Left renal pelvis (tissue), 4 donors: ENCODE measurements at regions not wholly inside any gene's neighbourhood (a gene's known extent, or its start where the extent isn't known, plus 50 kb on each side); places are given as distances from the start of the nearest gene placed in this dataset.

Experiments
- DNase-seq, 4 donors: peaks; one replicate each; pipeline ENCODE4 v3.0.0-alpha.2; 2013; ENCODE audit warnings: low read depth in 4 of 4, low spot score in 3 of 4

DNA sequence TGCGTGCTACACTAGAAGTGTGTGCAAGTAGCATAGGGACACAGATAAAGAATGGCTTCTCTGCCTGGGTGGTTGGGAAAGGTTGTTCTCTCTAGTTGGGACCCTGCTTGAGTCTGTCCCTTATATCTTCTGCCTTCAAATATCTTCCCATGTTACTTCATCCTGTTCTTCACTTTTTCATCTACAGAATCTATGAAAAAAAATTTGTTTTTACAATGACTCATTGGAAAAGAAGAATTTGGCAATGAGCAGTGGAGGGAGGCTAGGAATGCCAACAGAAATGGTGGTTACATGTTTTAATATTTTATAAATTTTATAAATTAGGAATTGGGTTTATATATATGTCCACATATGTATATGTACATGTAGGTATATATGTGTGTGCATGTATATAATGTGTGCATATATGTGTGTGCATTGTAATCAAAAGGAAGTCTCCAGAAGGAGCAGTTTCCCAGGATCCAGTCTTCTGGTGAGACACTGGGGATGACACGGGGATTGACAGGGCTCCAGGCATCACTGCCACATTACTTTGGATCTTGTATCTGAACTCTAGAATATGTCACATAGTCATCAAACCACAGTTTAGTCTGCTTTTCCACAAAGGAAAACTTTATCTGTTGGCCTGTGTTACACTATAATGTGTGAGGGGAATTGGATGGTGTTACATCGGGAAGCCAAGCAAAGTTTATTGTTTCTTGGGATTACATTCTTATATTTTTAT, 75.3 kb upstream of the RIPOR2 start:
- DNase-seq, result no peak

DNA sequence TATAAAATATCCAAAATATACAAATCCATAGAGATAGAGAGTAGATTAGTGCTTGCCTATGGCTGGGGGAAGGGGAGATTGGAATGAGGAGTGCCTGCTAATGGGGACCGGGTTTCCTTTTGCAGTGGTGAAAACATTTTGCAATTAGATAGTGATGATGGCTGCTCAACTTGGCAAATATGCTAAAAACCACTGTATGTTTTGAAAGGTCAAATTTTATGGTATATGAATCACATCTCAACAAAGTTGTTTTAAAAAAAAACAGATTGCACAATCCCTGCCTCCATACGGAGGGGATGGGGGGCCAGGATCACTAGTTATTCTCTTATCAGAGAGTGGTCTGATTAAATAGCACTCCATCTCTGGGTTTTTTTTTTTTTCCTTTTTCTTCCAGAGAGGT, 76.9 kb upstream of the RIPOR2 start:
- no peak for DNase-seq

DNA sequence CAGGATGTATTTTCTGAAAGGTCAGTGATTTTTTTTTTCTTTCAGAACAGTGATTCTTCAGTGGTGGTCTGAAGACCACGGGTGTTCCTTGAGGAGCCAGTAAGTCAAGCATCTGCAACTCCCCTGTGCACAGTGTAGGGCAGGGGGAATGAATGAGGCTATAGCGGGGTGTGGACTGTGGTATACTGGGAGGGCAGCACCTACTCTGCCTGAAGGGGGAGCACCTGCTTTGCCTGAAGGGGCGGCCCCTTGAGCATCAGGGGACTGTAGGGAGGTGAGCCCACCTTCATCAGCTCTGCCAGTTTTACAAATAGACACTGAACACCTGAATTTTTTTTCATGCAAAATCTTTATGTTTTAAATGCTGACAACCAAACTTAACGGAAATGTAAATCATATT, 77.5 kb upstream of the RIPOR2 start:
- DNase-seq, result no peak

DNA sequence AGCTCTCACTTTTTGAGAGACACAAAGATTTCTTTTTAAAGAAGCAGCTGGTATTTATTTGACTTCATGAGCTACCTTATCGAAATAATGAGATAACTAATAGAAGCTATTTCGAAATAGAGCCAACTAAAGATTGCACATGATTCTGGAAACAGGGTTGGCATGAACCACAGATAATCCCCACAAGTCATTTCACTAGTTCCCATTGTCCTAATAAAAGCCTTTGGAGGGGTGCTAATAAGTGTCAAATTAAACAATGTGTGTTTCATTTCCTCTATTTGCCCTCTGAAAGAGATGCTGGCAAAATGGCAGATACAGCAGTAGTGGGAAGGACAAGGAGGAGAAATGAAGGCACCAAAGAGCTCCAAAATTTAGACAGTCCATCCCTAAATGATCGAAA, 78.6 kb upstream of the RIPOR2 start:
- no peak for DNase-seq

DNA sequence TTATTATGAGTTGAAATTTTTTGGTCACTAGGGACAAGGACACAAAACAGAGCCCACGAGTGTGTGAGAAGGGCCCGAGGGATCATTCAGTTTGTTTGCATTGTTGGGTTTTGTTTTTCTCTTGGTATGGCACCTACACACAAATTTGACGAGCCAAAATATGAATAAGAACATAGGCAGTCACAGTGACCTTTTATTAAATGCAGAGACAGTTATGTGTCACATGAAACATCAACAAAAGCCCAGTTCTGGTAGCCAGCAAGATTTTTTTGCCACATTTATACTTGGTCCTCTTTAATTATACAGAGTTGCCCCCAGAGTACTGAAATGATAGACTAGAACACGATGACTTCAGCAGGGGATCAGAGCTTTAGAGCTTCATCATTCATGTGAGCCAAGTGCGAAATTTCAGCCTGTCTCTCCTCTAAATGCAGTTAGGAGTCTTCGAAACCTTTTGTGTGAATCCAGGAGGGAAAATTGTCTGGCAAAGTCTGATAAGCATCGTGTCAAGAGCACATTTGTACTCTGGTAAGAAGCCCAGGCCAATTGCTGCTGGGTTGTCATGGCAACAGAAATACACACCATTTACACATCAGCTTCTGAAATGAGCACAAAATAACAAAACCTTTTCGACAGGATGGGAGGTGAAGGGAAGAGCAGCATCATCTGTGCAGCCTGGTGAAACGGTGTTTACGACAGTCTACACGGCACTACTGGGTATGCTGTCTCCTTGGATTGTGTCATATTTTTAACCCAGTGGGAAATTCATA, 79.2 kb upstream of the RIPOR2 start:
- no peak for DNase-seq

DNA sequence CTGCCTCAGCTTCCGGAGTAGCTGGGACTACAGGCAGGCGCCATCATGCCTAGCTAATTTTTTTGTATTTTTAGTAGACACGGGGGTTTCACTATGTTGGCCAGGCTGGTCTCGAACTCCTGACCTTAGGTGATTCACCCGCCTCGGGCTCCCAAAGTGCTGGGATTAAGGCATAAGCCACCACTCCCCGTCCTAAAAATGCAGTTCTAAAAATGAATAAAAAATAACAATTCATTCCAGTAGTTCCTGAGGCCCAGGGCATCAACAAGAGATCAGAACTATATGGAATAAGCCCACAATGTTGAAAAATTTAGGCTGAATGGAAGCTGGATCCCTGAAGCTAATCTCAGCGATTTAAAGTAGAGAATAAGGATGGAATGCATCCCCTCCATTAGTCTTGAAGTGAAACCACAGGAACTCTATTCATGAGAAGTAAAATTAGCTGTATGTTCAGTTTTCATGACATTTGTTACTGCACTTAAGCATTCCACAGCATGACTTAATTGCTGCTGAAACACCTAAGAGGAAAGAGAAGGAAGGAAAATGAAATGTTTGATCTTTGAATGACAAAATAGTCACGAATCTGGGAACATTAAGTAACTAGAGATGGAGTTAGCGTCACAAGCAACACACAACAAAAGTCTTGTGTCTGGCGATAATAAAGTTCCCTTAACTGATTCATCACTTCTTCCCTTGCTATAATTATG, 80.4 kb upstream of the RIPOR2 start:
- DNase-seq, result no peak

DNA sequence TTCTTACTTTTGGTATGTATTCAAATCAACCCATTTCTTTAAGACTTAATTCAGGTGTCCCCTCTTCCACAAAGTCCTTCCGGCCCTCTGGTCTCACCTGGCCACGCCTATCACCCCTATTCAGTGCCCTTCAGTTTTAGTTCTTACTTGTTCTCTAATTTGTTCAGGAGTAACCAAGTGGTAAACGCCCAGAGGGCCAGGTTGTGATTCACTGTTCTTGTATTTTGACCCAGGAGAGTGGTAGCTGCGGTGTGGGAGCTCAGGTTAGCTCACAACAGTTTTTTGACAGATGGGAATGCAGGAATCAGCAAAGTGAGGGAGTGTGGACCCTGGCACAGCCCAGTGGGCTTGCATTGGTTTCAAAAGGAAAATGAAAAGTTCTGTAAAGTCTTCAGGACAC, 81.7 kb upstream of the RIPOR2 start:
- no peak for DNase-seq

DNA sequence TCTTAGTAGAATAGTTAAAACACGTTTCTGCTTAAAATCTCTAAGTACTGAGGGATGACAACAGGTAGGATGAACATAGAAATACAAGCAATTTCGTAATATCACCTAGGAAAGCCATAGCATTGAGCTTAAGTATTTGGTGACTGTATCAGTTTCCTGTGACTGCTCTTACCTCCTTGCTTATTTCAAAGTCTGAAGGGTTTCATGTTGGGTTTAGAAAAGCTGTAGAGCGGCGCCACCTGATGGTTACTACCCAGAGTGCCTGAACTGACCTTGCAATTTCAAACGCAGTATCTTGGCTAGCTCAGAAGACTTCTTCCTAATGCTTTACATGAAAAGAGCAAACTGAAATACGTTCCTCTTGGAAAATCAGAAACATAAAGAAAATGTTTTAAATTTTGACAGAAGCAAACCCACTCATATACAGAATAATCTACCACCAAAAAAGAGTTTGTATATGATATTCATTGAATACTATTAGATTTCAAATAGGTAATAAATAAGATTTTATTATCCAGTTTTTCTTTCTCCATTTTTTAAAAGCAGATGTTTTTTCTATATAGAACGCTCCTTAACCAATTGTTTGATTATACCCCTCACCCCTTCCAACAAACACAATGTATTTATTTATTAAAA, 82.3 kb upstream of the RIPOR2 start:
- DNase-seq, result no peak

DNA sequence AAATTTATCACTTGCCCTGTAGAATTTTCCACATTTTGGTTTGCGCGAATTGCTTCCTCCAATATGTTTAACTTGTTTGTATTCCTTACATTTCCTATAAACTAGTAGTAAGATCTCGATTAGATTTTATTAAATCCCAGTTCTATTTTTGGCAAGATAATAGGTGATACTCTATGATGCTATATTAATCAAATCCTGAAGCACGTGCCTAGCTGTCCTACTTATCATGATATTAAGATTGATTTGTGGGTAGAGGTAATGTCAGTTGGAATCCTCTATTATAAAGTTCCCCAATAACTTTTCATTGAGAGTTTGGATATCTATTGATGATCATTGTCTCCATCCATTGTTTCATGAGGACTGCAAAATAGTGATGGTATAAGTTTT, 82.8 kb upstream of the RIPOR2 start:
- DNase-seq, result no peak

DNA sequence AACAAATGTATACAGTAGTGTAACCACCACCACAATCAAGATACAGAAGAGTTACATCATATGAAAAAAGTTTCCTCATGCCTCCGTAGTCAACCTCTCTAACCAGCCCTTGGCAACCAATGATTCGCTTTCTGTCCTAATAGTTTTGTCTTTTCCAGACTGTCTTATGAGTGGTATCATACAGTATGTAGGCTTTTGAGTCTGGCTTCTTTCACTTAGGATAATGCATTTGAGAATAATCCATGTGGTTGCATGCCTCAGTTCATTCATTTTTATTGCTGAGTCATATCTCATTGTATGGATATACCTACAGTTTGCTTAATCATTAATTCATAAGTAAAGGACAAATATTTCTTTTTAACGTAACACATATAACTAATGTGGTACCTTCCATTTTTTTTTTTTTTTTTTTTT, 86.4 kb upstream of the RIPOR2 start:
- no peak for DNase-seq

DNA sequence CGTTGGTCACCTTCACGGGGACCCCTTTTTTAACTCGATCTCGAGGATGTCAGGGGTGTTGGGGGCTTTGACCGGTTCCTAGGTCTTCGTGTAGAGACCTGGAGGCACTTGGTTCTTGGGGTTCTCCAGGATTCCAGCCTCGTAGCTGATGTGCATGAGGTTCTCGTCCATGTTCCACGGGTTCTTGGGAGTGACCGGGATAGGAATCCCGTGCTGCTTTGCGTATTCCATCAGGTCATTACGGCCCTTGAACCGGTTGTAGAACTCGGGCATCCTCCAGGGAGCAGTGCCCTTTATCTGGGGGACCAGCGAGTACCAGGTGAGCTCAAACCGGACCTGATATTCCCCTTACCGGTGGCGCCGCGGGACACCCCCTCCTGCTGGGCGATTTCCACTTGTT, 88.0 kb upstream of the RIPOR2 start:
- DNase-seq, result no peak

DNA sequence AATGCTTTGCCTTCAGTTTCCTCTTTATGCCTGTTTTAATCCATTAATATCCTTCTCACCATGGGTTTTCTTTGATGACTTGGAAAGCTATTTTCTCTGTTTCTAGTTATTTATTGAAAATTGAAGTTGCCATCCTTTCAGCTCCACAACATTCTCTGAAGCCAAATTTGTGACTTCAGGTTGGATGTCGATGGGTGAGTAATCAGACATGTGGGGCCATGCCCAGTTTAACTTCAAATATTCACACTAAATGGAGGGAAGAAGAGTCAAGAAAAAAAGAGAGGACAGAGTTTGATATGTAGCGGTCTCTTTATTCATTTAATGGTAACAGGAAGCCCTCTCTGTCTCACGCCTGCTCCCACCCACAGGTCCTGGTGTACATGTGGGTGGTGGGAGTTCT, 89.1 kb upstream of the RIPOR2 start:
- no peak for DNase-seq

DNA sequence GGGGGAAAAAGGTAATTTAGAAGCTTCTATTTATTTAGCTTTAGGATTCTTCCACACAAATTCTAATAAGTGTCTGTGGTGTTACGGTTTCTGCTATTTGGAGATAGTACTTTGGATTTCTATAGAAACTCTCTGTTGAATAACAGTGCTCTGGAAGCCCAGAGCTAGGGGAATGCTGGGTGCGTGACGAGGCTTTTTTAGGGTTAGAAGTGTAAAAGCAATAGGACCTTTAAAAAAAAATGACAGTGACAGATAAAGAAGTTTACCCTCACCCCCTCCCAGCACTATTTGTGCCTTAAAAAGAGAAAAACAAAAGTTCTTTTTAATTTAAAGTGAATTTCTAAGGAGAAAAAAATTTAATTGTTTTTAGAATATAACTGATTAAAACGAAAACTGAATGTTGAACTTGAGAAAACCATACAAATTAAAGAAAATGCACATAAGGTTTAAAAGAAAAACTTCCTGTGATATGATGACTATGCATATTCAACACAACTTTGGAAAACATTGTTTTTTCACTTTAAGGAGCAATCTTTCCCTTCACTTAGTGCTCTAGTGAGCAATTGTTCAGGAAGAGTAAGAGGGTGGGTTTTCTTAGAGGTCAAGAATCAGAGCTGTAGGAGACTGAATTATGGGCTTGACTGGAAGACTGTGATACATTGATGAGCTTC, 89.6 kb upstream of the RIPOR2 start:
- DNase-seq, result no peak

DNA sequence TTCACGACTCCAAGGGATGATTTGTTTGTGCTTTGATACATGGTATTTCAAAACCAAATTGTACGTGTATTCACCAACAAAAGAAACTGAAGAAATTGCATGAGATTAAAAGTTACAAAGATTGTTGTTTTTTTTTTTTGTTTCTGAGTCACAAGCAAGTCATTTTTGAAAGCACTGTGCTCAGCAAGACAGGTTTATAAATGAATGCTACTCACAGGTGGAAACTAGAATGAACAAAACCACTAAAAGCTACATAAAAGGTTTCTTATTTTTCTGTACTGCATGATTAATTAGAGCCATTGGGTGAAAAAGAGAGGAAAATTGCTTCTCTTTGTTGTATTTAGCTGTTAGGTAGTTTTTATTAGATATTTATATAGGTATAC, 90.2 kb upstream of the RIPOR2 start:
- DNase-seq, result no peak

DNA sequence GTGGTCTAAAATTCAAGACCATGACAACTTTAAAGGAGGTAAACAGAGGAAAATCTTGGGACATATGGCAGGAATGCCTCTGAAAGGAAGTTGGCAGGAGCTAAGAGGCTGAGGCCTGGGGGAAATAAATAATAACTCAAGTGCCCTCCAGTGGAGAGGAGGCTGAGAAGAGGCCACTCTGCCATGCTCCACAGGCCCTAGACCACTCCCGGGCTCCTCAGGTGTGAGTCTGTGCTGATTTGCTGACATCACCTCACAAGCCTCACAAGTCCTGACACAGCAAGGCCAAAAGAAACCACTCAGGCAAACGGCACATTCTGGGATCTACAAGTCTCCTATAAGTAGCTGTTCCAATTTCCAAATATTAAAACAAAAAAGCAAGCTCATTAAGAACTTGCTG, 91.0 kb upstream of the RIPOR2 start:
- DNase-seq, result no peak

DNA sequence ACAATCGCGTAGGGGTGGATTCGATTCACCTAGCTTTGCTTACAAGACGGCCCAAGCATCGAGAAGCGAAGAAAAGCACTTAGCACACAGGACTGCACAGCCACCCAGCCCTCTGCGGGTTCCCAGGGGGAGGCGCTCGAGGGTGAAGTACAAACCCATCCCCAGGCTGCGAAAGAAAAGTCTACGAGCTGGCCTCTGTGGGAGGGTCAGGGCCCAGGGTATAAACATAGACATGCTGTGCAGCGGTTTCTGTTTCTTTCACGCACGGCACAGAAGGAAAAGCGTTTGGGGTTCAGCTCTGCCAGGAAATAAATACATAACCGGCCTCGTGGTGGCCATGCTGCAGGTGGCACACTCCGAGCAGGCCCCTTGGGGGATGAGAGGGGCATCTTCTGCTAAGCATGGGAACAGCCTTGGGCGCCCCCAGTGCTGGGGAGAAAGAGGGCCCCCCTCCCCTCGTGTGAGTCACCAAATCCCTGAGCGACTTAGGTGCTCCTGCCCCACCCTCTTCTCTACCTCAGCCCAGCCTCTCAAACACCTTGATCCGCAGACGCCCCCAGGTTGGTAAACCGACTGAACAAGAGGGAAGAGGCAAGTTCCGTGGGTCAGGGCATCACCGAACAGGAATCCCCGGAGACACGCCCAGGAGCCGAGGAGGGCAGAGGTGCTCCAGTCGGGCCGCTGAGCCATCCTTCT, 91.6 kb upstream of the RIPOR2 start:
- DNase-seq, result no peak

DNA sequence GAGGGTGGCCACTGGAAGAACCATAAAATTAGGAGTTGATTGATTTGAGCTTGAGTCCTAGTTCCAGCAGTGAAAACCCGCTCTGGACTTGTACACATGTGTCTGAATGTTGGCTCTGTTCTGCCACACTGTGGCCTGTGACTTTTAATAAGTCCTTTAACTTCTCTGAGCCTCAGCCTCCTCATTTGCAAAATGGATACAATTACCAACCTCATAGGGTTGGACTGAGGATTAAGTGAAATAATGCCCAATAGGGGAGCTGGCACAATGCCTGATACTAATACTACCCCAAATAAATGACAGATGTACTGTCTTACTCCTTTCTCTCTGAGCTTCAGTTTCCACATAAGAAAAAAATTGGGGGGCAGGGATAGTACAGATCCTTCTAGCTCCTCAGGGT, 92.6 kb upstream of the RIPOR2 start:
- no peak for DNase-seq

DNA sequence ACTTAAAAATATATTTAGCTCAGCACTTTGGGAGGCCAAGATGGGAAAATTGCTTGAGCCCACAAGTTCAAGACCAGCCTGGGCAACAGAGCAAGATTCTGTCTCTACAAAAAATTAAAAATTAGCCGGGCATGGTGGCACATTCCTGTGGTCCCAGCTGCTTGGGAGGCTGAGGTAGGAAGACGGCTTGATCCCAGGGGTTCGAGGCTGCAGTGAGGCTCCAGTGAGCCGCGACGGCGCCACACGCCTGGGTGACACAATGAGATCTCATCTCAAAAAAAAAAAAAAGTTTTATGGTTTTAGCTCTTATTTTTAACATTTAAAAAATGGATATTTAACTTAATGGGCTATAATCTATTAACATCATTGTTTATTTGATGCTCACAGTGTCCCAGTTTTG, 97.2 kb upstream of the RIPOR2 start:
- DNase-seq, result no peak

DNA sequence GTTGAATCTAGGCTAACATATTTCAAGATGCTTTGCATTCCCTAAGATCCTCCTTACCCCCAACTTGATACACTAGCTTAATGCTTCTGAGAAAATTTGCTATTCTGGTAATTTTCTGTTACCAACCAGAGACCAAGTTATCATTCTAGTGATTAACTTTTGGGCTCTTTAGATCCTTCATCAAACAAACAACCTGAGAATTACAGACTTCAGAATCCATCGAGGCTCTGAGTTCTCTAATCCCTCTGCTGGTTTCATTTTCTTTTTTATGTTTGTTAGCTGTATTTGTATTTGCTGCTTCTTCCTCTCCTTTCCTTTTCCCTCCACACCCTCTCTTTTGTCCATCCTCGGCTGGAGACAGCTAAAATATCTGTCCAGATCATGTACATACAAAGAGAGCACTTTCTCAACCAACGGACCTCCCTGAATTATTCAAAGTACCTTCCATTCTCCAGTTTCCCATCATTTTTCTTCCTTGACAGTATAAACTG, 98.7 kb upstream of the RIPOR2 start:
- DNase-seq, result no peak

DNA sequence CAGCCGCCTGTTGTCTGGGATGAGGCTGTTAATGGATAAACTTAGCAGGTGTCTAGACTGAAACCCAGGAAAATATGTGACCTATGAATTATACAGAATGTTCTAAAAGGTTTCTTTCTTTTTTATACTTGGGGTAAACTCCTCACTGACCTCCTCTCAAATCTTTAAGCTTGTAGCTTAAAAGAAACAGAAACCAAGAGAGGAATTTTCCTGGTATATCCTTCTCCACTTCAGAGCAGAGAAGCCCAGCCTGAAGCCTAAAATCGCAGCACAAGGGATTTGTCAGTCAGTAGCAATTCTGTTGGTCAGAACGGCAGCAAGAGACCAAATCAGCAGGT, 99.4 kb upstream of the RIPOR2 start:
- DNase-seq, result no peak
